RWPE2 (cell line): ENCODE measurements at regions not wholly inside any gene's neighbourhood (a gene's known extent, or its start where the extent isn't known, plus 50 kb on each side); places are given as distances from the start of the nearest gene placed in this dataset.

ENCODE experiments used
- ATAC-seq: fragments of 200-7000 bp; cut with Tn5 transposase; 3 replicates; pipeline ENCODE4 v1.9.1; 2021; ENCODE audit warnings: low read depth
- DNase-seq: peaks from one replicate; pipeline ENCODE4 v3.0.0-alpha.2; 2020; ENCODE audit warnings: low spot score
- H3K27ac ChIP-seq: fragments of 450-650 bp; 2 replicates; pipeline ENCODE4 v1.5.1; 2017; ENCODE audit warnings: mild to moderate bottlenecking; ENCODE audit not compliant: poor library complexity, severe bottlenecking
- H3K27me3 ChIP-seq: fragments of 250-450 bp; sonication (Bioruptor Pico); 2 replicates; pipeline ENCODE4 v1.5.1; 2021; ENCODE audit warnings: mild to moderate bottlenecking, moderate library complexity; ENCODE audit not compliant: insufficient read depth, poor library complexity, severe bottlenecking
- H3K36me3 ChIP-seq: fragments of 250-450 bp; sonication (Bioruptor Pico); 2 replicates; pipeline ENCODE4 v1.5.1; 2020; ENCODE audit warnings: low read depth, mild to moderate bottlenecking, moderate library complexity
- H3K4me1 ChIP-seq: fragments of 250-450 bp; sonication (Bioruptor Pico); 2 replicates; pipeline ENCODE4 v1.5.1; 2021; ENCODE audit warnings: mild to moderate bottlenecking, moderate library complexity; ENCODE audit not compliant: insufficient read depth, poor library complexity, severe bottlenecking
- H3K4me3 ChIP-seq: fragments of 250-450 bp; sonication (Bioruptor Pico); 2 replicates; pipeline ENCODE4 v1.5.1; 2021; ENCODE audit warnings: mild to moderate bottlenecking, moderate library complexity; ENCODE audit not compliant: severe bottlenecking
- H3K9me3 ChIP-seq: fragments of 250-450 bp; sonication (Bioruptor Pico); 2 replicates; pipeline ENCODE4 v1.5.1; 2021; ENCODE audit warnings: mild to moderate bottlenecking, moderate library complexity; ENCODE audit not compliant: severe bottlenecking
- TF ChIP-seq, protein P1 (sequence below): fragments of 450-650 bp; IDR thresholded peaks from one replicate; pipeline ENCODE4 v1.5.1; 2017; ENCODE audit warnings: mild to moderate bottlenecking, moderate library complexity; ENCODE audit not compliant: poor library complexity, severe bottlenecking

GRCh38 chr13:110822669-110822945 lies 92.3 kb downstream of the ANKRD10 start:
- no peak for DNase-seq
- Histone ChIP-seq H3K27me3 (no peaks in the 10 kb centered on the region), H3K27ac (no peak overlapping the region), H3K9me3 (no peaks in the 10 kb centered on the region), H3K36me3 (no peaks in the 10 kb centered on the region), H3K4me3 (no peak overlapping the region), H3K4me1 (no peaks in the 10 kb centered on the region)
- TF ChIP-seq, protein P1, sequence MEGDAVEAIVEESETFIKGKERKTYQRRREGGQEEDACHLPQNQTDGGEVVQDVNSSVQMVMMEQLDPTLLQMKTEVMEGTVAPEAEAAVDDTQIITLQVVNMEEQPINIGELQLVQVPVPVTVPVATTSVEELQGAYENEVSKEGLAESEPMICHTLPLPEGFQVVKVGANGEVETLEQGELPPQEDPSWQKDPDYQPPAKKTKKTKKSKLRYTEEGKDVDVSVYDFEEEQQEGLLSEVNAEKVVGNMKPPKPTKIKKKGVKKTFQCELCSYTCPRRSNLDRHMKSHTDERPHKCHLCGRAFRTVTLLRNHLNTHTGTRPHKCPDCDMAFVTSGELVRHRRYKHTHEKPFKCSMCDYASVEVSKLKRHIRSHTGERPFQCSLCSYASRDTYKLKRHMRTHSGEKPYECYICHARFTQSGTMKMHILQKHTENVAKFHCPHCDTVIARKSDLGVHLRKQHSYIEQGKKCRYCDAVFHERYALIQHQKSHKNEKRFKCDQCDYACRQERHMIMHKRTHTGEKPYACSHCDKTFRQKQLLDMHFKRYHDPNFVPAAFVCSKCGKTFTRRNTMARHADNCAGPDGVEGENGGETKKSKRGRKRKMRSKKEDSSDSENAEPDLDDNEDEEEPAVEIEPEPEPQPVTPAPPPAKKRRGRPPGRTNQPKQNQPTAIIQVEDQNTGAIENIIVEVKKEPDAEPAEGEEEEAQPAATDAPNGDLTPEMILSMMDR: no peak
- no peak for ATAC-seq

GRCh38 chr13:110824702-110825300 lies 90.1 kb downstream of the ANKRD10 start:
- DNase-seq (no peak), ATAC-seq (no peak)
- H3K36me3 ChIP-seq: no peaks in the 10 kb centered on the region
- no peak overlapping the region for H3K4me3 ChIP-seq
- H3K9me3 ChIP-seq: no peaks in the 10 kb centered on the region
- TF ChIP-seq, protein P1: no peak
- H3K27ac ChIP-seq: no peak overlapping the region
- no peaks in the 10 kb centered on the region for H3K4me1 ChIP-seq
- no peaks in the 10 kb centered on the region for H3K27me3 ChIP-seq

DNA sequence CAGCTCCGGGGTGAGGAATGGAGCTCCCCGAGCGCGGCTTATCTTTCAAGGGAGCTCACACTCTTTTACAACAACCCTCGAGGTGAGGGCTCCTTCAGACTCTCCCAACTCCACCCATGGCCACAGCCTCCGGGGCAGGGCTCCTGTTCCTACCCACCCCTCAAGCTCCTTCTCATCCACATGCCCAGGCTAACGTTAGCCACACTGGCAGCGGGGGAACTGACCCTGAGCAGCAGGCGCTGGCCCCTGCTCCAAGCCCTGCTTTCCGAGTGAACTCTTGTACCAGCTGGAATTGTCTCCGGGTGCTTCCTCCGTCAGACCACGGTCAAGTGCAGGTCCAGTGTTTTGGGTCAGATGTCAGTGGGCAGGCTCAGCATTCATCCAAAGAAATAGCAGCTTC lies 89.4 kb downstream of the ANKRD10 start:
- DNase-seq (no peak), ATAC-seq (no peak)
- TF ChIP-seq, protein P1: no peak
- Histone ChIP-seq H3K4me1 (no peaks in the 10 kb centered on the region), H3K4me3 (no peak overlapping the region), H3K9me3 (no peaks in the 10 kb centered on the region), H3K27ac (no peak overlapping the region), H3K36me3 (no peaks in the 10 kb centered on the region), H3K27me3 (no peaks in the 10 kb centered on the region)

DNA sequence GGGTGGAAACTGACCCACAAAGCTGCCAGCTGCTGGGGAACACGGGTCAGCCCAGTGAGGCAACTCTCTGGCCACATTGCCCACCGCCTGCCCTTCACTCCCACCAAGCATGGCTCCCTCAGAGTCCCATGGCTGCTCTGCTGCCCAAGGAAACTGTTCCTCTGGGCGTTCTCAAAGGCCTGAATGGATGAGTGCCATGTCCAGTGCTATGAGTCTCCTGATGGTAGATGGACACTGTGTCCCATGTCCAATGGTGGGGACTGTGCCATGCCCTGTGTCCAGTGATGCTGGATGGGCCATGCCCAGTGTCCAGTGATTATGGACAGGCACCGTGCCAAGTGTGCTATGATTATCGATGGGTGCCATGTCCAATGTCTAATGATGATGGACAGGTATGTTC lies 88.8 kb downstream of the ANKRD10 start:
- H3K36me3 ChIP-seq: no peaks in the 10 kb centered on the region
- no peaks in the 10 kb centered on the region for H3K27me3 ChIP-seq
- no peak for ATAC-seq
- H3K9me3 ChIP-seq: no peaks in the 10 kb centered on the region
- TF ChIP-seq, protein P1: no peak
- no peak overlapping the region for H3K27ac ChIP-seq
- no peaks in the 10 kb centered on the region for H3K4me1 ChIP-seq
- no peak for DNase-seq
- H3K4me3 ChIP-seq: no peak overlapping the region

DNA sequence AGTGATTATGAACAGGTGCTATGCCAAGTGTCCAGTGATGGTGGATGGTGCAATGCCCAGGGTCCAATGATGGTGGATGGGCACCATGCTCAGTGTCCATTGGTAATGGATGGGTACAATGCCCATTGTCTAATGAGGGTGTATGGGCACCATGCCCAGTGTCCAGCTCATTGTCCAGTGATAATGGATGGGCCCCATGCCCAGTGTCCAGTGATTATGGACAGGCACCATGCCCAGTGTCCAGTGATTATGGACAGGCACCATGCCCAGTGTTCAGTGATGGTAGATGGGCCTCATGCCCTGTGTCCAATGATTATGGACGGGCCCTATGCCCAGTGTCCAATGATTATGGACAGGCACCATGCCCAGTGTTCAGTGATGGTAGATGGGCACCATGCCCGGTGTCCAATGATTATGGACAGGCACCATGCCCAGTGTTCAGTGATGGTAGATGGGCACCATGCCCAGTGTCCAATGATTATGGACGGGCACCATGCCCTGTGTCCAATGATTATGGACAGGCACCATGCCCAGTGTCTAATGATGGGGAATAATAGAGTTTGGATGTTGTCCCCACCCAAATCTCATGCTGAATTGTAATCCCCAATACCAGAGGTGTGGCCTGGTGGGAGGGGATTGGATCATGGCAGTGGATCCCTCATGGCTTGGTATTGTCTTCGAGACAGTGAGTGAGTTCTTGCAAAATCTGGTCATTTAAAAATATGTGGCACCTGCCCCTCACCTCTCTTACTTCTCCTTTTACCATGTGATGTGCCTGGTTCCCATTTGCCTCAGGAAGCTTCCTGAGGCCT lies 87.8 kb downstream of the ANKRD10 start:
- no peak overlapping the region for H3K4me3 ChIP-seq
- DNase-seq (no peak), ATAC-seq (no peak)
- no peaks in the 10 kb centered on the region for H3K27me3 ChIP-seq
- H3K36me3 ChIP-seq: no peaks in the 10 kb centered on the region
- H3K27ac ChIP-seq: no peak overlapping the region
- no peaks in the 10 kb centered on the region for H3K4me1 ChIP-seq
- TF ChIP-seq, protein P1: no peak
- no peaks in the 10 kb centered on the region for H3K9me3 ChIP-seq
